Endothelial cell of umbilical vein (primary cell): ENCODE measurements at regions not wholly inside any gene's neighbourhood (a gene's known extent, or its start where the extent isn't known, plus 50 kb on each side); places are given as distances from the start of the nearest gene placed in this dataset.

ENCODE experiments used
- CTCF ChIP-seq, 2 donors: IDR thresholded peaks; 1 replicate in 1 of 2; 2 replicates in 1 of 2; pipeline ENCODE4 v1.5.1; 2011; ENCODE audit warnings: low read length in 2 of 2, mild to moderate bottlenecking in 2 of 2, moderate library complexity in 2 of 2, control low read depth in 1 of 2, inconsistent platforms in 1 of 2, low read depth in 1 of 2; ENCODE audit not compliant: insufficient read depth in 1 of 2; ENCODE audit errors: extremely low read depth in 1 of 2
- JUN ChIP-seq: IDR thresholded peaks from 2 replicates; pipeline ENCODE4 v1.6.1; 2011; ENCODE audit warnings: borderline replicate concordance, low read depth; ENCODE audit not compliant: insufficient read length, insufficient read depth

- no peak for TF ChIP-seq JUN
- TF ChIP-seq CTCF (IDR thresholded peaks at IDR 0.05; ENCODE audit: extremely low read depth in 1 of 2, insufficient read depth in 1 of 2, low read depth in 1 of 2, low read length in 2 of 2), result no peak
Observed at GRCh38 chr1:81490614-81491013, 310.1 kb upstream of the ADGRL2 start.
